NCI-H2171 (cell line): ENCODE measurements at regions not wholly inside any gene's neighbourhood (a gene's known extent, or its start where the extent isn't known, plus 50 kb on each side); places are given as distances from the start of the nearest gene placed in this dataset.
A peak's percentile ranks its signal among the peaks of the same experiment; 100 is the strongest.
"Not testable (repeated sequence)": the region's sequence is repeated elsewhere in the genome, so short reads cannot be mapped to it uniquely, and the experiment has no call there.

Experiments used
- DNase-seq: peaks from one replicate; lab custom pipeline; 2025; lab: John Stamatoyannopoulos, UW

GRCh38 chr9:135358552-135358940 is 121.0 kb upstream of the PPP1R26 start:
- DNase-seq, result no peak

- DNase-seq, result no peak
Measured at GRCh38 chr9:135359764-135360163, 119.8 kb upstream of the PPP1R26 start.

- no peak for DNase-seq
Measured at GRCh38 chr9:135360617-135361016, 119.0 kb upstream of the PPP1R26 start.

DNA sequence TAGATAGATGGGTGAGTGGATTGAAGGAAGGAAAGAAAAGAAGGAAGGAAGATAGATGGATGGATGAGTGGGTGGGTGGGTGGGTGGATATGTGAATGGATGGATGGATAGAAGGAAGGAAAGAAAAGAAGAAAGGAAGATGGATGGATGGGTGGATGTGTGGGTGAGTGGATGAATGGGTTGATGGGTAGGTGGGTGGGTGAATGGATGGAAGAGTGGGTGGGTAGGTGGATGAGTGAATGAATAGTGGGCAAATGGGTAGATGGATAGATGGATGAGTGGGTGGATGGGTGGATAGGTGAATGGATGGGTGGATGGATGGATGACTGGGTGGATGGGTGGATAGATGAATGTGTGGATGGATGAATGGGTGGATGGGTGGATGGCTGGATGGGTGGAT is 117.9 kb upstream of the PPP1R26 start:
- DNase-seq, result not testable (repeated sequence)

- DNase-seq, result peak; percentile 85
Measured at GRCh38 chr9:135363596-135363995, 116.0 kb upstream of the PPP1R26 start.

- DNase-seq, result no peak
Measured at GRCh38 chr9:135365013-135365768, 114.4 kb upstream of the PPP1R26 start.

DNA sequence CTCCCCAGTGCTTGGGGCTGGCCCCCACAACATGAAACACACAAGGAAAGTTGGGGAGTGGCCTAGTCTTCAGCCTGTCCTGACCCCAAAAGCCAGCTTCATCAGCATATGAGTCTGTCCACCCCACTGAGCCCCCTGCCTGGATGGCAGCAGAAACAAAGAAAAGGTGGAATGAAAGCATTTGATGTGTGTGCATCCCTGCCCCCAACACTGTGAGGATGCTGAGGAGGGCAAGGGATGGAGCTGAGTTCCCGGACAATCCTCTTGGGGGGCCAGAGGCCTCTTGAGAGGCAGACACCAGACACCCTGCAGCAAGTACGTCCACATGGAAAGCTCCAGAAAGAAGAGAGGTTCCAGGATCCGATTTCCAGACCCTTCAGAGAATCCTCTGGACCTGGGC is 113.5 kb upstream of the PPP1R26 start:
- DNase-seq, result no peak

DNA sequence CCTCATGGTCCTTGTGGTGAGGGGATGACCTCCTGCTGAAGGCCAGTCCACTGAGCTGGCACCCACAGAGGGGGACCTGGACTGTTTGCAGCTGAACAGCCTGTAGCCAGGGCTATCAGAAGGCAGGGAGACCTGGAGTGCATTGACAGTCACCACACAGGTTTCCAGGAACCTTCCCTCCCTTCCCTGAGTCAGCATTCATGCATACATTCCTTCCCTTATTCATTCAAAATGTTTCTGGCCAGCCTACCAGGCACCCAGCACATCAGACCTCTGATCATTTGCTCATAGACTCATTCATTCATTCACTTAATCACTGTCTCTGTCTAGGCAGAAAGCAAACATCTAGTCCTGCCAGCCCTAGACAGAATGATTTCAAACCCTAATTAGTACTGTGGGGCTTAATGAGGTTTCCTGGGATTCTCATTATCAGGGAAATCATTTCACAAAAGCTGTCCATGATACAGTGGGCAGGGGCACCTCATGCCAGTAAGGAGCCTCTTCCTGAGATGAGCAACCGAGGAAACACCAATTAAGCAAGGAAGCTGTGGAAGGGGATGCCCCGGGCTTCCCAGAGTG is 110.1 kb upstream of the PPP1R26 start:
- no peak for DNase-seq

DNA sequence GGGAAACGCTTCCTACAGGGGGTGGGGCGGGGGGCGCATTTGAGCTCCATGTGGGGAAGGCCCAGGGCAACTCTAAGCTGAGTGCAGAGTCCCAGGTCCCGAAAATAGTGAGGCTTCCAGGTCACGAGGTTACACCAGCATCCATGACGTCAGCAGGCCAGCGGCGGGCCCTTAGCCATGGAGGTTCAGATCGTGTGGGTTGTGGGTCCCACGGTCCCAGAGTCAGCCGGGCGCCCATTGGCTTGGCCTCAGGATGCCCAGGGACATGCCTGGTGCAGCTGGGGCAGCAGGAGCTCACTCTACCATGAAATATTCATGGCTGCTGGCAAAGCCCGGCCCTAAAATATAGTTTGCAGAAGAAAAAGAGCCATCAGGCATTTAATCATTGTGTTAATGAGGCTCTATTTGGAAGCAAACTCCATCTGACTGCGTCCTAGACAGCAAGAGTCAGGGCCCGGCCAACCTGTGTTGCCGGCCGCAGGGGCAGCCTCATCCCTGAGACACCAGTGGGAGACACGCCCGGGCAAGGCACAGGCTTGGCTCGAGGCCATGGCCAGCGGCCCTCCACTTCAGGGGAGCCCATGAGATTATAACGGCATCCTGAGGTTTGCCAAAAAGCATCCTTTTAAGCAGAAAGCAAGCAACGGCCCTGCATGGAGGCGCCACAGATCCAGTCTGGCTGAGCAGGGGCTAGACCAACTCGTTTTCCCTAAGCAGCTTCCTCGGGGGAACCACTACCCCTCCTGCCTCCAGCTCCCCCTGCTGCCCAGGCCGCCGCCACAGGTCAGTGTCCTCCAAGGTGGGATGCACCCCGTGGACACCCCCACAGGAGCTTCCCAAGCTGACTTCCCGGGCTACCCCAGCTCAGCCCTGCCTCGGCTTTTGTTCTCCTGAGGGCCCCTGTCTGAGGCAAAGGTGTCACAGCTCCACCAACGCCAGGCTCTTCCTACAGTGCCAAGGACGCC is 108.9 kb upstream of the PPP1R26 start:
- DNase-seq, result no peak

DNA sequence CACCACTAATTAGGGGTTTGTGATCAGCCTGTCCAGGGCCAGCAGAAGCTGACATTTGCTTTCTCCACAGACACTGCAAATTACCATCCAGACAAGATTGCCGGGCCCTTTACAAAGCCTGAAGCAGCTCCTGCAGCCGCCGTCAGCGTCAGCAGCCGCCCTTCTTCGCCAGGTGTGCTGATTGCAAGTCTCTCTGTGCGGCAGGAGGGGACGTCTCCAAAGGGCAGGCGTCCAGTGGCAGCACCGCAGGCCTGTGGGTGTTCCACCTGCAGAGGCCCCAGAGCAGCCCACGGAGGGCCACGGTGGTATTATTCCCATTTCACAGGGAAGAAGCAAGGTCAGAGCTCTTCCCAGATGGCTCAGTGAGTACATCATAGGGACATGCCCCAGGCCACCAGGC is 108.0 kb upstream of the PPP1R26 start:
- no peak for DNase-seq

- DNase-seq, result no peak
Measured at GRCh38 chr9:135372036-135372435, 107.5 kb upstream of the PPP1R26 start.

DNA sequence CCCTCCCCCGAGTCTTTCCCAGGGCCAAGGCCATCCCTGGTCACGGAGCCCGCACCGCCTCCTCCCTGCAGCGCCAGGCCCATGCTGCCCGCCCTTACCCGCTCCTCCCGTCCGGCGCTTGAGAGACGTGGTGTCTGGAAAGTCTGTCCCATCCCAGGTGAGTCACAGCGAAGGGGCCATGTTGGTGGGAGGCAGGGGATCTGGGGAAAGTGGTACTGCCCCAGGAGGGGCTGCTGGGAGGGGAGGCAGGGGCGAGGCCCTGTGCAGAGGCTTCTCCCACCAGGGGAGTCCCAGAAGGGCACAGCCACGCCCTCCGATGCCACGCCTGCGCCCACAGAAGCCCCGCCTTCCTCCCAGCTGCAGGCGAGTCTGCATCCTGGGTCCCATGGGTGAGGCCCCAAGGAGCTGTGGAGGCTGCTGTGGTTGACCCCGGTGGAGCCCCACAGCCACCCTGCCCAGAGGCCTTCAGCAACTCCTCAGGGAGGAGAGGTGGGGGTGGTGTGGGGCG is 107.0 kb upstream of the PPP1R26 start:
- no peak for DNase-seq

DNA sequence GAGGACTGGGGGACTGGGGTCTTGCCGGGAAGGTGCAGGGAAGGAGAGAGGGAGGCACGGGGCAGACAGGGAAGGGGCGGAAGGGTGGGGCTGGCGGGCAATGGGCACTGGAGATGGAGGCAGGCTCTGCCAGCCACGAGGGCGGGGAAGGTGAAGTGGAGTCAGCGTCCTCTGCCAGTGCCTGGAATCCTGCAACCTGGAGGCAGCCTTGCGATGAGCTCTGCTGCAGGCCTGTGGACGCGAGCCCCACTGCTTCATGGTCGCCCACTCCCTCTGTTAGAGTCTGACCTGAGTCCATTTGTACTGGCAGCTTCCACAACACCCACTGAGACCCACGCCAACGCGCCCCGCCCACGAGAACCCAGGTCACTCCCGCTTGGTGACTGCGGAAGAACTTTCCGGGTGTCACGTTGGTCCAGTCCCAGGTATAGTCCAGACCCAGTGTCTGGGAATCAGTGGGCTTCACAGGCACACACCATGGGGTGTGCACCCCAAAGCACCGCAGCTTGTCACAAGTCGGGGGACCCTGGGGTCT is 106.4 kb upstream of the PPP1R26 start:
- no peak for DNase-seq

DNA sequence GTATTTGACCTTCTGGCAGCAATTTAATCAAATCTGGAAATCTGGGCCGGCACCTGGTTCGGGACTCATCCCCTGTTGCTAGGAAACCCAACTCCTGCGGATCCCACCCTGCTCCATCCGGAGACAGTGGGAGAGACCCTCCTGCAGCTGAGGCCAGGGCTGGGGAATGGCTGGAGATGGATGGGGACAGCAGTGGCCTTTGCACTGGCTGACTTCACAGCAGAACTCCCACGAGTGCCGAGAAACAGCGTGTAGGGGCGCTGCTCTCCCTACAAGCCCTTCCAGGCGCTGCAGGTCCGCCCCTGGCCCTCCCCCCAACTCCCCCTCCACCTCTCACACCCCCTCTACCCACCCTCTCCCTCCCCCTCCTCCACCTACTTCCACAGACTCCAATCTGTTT is 105.8 kb upstream of the PPP1R26 start:
- no peak for DNase-seq

DNA sequence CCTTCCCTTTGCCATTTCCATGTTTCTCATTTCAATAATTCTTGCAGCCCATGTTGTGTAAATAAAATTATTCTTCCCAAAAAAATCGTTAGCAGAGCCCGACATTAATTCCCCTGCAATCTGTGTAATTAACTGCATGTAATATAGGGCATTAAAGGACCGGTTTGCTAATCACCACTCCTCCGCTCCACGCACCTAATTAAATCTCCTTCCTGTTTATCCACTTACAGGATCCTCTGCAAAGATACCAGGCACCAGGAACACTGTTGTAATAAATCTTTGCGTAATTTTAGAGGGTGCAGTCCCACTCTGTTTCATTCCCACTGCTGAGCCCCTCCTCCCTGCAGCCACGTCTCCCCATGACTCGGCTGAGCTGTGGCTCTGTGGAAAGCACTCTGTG is 105.0 kb upstream of the PPP1R26 start:
- no peak for DNase-seq

GRCh38 chr9:135375001-135375400 is 104.6 kb upstream of the PPP1R26 start:
- DNase-seq, result no peak

DNA sequence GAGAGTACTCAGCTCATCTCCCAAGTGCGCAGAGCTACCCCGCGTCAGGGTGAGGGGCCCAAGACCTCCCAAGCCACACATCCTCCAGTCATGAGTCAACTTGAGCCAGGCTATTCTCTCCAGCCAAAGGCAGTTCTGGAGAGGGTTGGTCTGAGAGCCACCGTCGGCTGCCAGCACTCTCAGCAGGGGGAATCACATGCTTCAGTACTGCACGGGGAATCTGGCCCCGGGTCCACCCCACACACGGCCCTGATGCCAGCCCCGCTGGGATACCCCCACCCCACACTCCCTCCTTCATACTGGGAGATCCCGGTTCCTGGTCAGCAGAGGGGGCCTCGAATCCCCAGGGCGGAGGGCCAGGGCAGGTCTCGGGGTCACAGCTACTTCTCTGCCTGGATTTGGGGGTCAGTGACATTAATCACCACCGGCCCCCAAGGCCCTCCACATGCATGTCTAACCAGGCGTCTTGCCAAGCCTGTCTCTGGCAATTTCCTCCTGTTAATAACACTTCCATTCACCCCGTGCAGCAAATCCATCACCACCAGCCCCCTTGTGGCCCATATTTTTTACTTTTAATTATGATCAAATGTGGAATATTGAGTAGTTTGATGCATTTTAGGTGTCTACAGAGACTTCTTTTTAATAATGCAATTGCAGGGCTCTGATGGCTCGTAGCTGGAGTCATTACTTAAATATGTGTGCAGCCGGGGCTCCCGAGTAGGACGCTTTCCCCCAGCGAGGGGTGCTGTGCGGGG is 102.9 kb upstream of the PPP1R26 start:
- DNase-seq, result no peak

DNA sequence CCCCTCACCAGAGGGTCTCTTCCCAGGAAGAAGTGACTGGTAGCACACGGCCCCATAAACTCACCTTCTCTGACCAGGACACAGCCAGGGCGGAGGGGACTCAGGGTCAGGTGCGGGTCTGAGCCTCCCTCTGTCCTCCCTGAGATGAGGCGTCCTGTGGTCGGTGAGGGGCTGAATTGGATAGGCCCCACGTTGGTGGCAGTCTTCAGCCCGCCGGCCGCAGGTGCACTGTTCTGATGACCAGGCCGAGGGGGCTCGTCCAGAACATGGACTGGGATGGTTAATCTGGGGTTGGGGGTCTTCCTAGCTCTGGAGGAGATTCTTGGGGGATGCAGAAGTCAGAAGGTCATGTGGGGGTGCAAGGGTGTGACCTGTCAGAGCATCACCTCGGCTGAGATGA is 102.2 kb upstream of the PPP1R26 start:
- DNase-seq, result no peak

DNA sequence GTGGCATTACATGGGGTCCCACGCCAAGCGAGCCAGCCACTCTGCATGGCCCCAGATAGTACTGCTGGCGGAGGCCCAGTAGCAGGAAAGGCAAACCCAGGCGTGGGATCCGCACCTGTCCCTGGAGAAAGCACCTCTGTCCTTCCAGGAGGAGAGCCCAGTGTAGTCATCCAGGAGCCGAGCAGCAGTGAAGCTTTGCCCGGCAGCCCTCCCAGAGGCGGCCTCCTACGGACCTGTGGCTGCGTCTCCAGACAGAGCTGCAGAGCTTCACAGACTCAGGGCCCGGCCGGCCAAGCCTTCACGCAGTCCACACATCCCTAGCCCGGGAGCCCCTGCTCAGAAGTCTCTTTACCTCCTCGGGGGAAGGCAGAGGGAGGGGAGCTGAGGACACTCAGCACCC is 100.8 kb upstream of the PPP1R26 start:
- no peak for DNase-seq

- DNase-seq, result no peak
Measured at GRCh38 chr9:135379540-135380267, 99.9 kb upstream of the PPP1R26 start.
